ENCODE measurements at regions not wholly inside any gene's neighbourhood (a gene's known extent, or its start where the extent isn't known, plus 50 kb on each side); places are given as distances from the start of the nearest gene placed in this dataset.

- no peak for TF ChIP-seq YY1 (IDR thresholded peaks at IDR 0.05; ENCODE audit: insufficient read depth, insufficient read length)
- no peak for TF ChIP-seq ZNF274 (IDR thresholded peaks at IDR 0.05; ENCODE audit: low read depth, low read length)
Measured at GRCh38 chr16:6547131-6547530, 785.5 kb upstream of the RBFOX1 start.
